Upper lobe of left lung (tissue), 4 donors: ENCODE measurements at regions not wholly inside any gene's neighbourhood (a gene's known extent, or its start where the extent isn't known, plus 50 kb on each side); places are given as distances from the start of the nearest gene placed in this dataset.

Source experiments
- CTCF ChIP-seq, 6 experiments: fragments of 450-650 bp in 4 of 6; fragments of 200-600 bp in 2 of 6; sonication (generic) in 2 of 6; IDR thresholded peaks; one replicate each; pipeline ENCODE4 v1.5.1; 2016 to 2019; ENCODE audit warnings: antibody characterized with exemption in 6 of 6
- EP300 ChIP-seq, 4 donors: sonication (generic); formaldehyde crosslinking; IDR thresholded peaks; one replicate each; pipeline ENCODE4 v1.5.1; 2017; ENCODE audit warnings: antibody characterized with exemption in 4 of 4, control low read depth in 2 of 4

GRCh38 chr2:105606081-105606480, 138.6 kb upstream of the NCK2 start:
- no peak for TF ChIP-seq EP300 (IDR thresholded peaks at IDR 0.05)
- no peak for TF ChIP-seq CTCF (IDR thresholded peaks at IDR 0.05)
